Tibial nerve (tissue), 4 donors: ENCODE measurements at regions not wholly inside any gene's neighbourhood (a gene's known extent, or its start where the extent isn't known, plus 50 kb on each side); places are given as distances from the start of the nearest gene placed in this dataset.

Experiments
- CTCF ChIP-seq, 5 experiments: fragments of 200-600 bp in 3 of 5; fragments of 450-650 bp in 2 of 5; sonication (generic) in 3 of 5; IDR thresholded peaks; one replicate each; pipeline ENCODE4 v1.5.1; 2016 to 2019; ENCODE audit warnings: antibody characterized with exemption in 5 of 5, mild to moderate bottlenecking in 3 of 5, moderate library complexity in 2 of 5
- EP300 ChIP-seq, 2 donors: sonication (generic); formaldehyde crosslinking; IDR thresholded peaks; one replicate each; pipeline ENCODE4 v1.6.1; 2017; ENCODE audit warnings: antibody characterized with exemption in 2 of 2, mild to moderate bottlenecking in 1 of 2
- POLR2A ChIP-seq, 2 donors: fragments of 450-650 bp; IDR thresholded peaks; one replicate each; pipeline ENCODE4 v1.6.1; 2017; ENCODE audit warnings: antibody characterized with exemption in 2 of 2, mild to moderate bottlenecking in 2 of 2, moderate library complexity in 2 of 2

DNA sequence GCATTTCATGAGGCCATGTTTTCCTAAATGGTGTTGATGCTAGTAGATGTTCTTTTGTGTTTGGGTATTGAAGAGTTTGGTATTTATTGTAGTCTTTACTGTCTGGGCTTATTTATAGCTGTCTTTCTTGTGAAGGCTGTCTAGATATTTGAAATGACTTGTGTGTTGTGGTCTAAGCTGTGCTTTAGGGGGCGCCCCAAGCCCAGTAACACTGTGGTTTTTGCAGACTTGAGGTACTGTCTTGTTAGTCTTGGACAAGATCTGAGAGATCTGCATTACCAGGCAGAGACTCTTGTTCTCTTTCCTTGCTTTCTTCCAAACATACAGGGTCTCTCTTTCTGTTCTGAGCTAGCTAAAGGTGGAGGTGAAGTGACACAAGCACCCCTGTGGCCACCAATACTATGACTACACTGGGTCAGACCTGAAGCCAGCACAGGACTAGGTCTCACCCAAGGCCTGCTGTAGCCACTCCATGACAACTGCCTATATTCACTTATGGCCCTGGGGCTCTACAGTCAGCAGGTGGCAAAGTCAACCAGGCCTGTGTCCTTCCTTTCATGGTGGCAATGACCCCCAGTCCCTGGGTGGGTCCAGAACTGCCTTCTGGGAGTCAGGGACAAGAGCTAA is 152.1 kb upstream of the TBC1D5 start:
- TF ChIP-seq CTCF (IDR thresholded peaks at IDR 0.05) (no peak), EP300 (IDR thresholded peaks at IDR 0.05) (no peak), POLR2A (IDR thresholded peaks at IDR 0.05) (no peak)
